ENCODE measurements at regions not wholly inside any gene's neighbourhood (a gene's known extent, or its start where the extent isn't known, plus 50 kb on each side); places are given as distances from the start of the nearest gene placed in this dataset.
A peak's percentile ranks its signal among the peaks of the same experiment; 100 is the strongest.

DNA sequence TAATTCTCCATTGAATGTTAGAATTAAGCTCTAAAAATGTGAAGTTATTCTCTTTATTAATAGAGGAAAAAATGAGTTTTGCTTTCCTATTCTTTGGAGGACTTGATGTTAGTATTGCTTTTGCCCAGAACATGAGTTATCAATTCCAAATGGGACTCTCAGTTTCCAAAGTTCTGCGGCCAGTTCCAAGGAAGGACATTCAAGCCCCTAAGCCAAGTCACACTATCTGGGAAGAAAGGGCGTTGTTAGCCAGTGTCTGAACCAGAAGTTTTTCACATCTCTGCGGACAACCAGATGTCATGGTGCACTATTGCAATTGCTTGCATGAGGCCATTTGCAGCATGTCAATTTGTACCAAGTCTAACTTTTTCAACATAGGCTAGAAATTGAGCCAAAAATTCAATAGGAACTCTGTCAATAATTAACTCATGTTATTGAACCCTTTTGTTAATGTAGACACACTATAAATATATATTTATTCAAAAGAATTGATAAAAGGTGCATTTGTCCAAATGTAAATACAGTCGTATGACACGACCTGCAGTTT, 183.3 kb upstream of the PIK3R1 start:
- H3K27me3 Mint-ChIP-seq (ENCODE audit: low read depth, unreplicated experiment) = no peaks in the 10 kb centered on the region
- TF ChIP-seq, protein P1, sequence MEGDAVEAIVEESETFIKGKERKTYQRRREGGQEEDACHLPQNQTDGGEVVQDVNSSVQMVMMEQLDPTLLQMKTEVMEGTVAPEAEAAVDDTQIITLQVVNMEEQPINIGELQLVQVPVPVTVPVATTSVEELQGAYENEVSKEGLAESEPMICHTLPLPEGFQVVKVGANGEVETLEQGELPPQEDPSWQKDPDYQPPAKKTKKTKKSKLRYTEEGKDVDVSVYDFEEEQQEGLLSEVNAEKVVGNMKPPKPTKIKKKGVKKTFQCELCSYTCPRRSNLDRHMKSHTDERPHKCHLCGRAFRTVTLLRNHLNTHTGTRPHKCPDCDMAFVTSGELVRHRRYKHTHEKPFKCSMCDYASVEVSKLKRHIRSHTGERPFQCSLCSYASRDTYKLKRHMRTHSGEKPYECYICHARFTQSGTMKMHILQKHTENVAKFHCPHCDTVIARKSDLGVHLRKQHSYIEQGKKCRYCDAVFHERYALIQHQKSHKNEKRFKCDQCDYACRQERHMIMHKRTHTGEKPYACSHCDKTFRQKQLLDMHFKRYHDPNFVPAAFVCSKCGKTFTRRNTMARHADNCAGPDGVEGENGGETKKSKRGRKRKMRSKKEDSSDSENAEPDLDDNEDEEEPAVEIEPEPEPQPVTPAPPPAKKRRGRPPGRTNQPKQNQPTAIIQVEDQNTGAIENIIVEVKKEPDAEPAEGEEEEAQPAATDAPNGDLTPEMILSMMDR (IDR thresholded peaks at IDR 0.05; ENCODE audit: insufficient read depth, low read depth, low read length) = no peak
- no peak for TF ChIP-seq EZH2 (IDR thresholded peaks at IDR 0.05; ENCODE audit: insufficient read depth, low read length)
- no peak for DNase-seq (ENCODE audit: low read depth)

DNA sequence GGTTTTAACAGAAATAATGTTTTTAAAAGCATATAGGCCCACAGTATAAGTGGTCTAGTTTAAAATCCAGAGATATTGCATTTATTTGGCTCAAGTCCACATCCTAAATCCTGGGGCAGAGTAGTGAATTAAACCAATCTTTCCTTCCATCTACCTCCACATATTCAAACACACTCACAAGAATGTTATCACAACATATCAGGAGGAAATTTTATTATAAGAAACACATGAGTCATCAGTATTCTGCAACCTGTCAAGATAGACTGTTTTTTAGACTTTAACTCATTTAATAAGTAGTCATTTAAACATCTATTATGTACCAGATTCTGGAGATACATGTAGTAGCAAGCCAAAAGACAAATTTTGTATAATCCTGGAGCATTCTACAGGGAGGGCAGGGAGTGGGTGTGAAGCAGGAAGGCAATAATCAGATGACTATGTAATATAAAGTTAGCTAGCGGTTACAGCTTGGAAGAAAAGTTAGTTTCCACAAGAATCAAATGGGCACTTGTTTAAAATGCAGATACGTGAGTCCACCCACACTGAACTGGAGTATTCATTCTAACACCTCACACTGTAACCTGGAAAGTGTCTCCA, 187.3 kb upstream of the PIK3R1 start:
- Histone ChIP-seq H3K4me3 (ENCODE audit: insufficient read depth, low read depth, low read length) (no peak overlapping the region), H3K27ac (ENCODE audit: low read depth, low read length) (no peak overlapping the region), H4K20me1 (ENCODE audit: insufficient read depth, low read length) (no peaks in the 10 kb centered on the region), H3K79me2 (ENCODE audit: insufficient read depth, low read length) (no peaks in the 10 kb centered on the region), H3K27me3 (ENCODE audit: insufficient read depth, low read length) (no peaks in the 10 kb centered on the region), H3K4me1 (ENCODE audit: insufficient read depth, low read length) (peaks cover 5% of the 10 kb centered on the region), H3K4me2 (ENCODE audit: low read length) (no peak overlapping the region), H3K36me3 (ENCODE audit: insufficient read depth, low read length) (no peaks in the 10 kb centered on the region), H2AFZ (ENCODE audit: low read depth, low read length) (no peak overlapping the region), H3K9me3 (ENCODE audit: insufficient read depth, low read depth, low read length) (no peaks in the 10 kb centered on the region), H3K9ac (ENCODE audit: low read length) (no peak overlapping the region)
- no peaks in the 10 kb centered on the region for H3K36me3 Mint-ChIP-seq (ENCODE audit: low read depth, unreplicated experiment)
- FAIRE-seq (no peak), DNase-seq (ENCODE audit: low read depth) (peak; percentile 39)
- no peak for TF ChIP-seq EZH2 (IDR thresholded peaks at IDR 0.05; ENCODE audit: insufficient read depth, low read length)
- TF ChIP-seq, protein P1 (IDR thresholded peaks at IDR 0.05; ENCODE audit: insufficient read depth, low read depth, low read length) = no peak
- H3K27ac Mint-ChIP-seq (ENCODE audit: unreplicated experiment) = no peak overlapping the region
- H3K27me3 Mint-ChIP-seq (ENCODE audit: low read depth, unreplicated experiment) = no peaks in the 10 kb centered on the region
- peaks cover 5% of the 10 kb centered on the region for H3K4me1 Mint-ChIP-seq (ENCODE audit: low read depth, unreplicated experiment)
- H3K9me3 Mint-ChIP-seq (ENCODE audit: unreplicated experiment) = no peaks in the 10 kb centered on the region
- no peak overlapping the region for H3K4me3 Mint-ChIP-seq (ENCODE audit: unreplicated experiment)

More for the DNA sequence above, 183.3 kb upstream of the PIK3R1 start:
- Histone ChIP-seq H3K36me3 (ENCODE audit: insufficient read depth, low read length) (no peaks in the 10 kb centered on the region), H3K79me2 (ENCODE audit: insufficient read depth, low read length) (no peaks in the 10 kb centered on the region), H3K9me3 (ENCODE audit: insufficient read depth, low read depth, low read length) (no peaks in the 10 kb centered on the region), H3K9ac (ENCODE audit: low read length) (no peak overlapping the region), H3K27ac (ENCODE audit: low read depth, low read length) (no peak overlapping the region), H3K4me3 (ENCODE audit: insufficient read depth, low read depth, low read length) (no peak overlapping the region), H3K4me2 (ENCODE audit: low read length) (no peak overlapping the region), H2AFZ (ENCODE audit: low read depth, low read length) (no peak overlapping the region), H3K4me1 (ENCODE audit: insufficient read depth, low read length) (peaks cover 5% of the 10 kb centered on the region), H3K27me3 (ENCODE audit: insufficient read depth, low read length) (no peaks in the 10 kb centered on the region), H4K20me1 (ENCODE audit: insufficient read depth, low read length) (no peaks in the 10 kb centered on the region)
- no peak for FAIRE-seq
- peaks cover 14% of the 10 kb centered on the region for H3K4me1 Mint-ChIP-seq (ENCODE audit: low read depth, unreplicated experiment)
- no peak overlapping the region for H3K4me3 Mint-ChIP-seq (ENCODE audit: unreplicated experiment)
- no peaks in the 10 kb centered on the region for H3K9me3 Mint-ChIP-seq (ENCODE audit: unreplicated experiment)
- no peak overlapping the region for H3K27ac Mint-ChIP-seq (ENCODE audit: unreplicated experiment)
- H3K36me3 Mint-ChIP-seq (ENCODE audit: low read depth, unreplicated experiment) = no peaks in the 10 kb centered on the region

DNA sequence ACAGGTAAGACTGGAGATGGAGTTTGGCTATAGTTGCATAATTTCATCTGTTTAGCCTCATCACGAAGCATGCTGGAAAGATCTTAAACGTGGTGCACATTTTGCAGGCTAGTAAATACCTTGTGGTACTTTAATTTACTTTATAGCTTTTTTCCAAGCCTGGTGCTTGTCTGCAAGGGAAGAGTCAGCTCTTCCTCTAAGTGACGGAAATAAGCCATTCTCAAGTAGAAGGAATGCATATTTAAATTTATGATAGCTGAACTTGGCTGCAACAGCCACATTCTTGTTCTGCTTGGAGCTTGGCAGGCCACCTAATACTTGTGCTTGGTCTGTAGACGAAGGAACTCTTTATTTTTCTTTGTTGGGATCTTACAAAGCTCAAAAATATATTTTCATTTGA, 188.0 kb upstream of the PIK3R1 start:
- H2AFZ ChIP-seq (ENCODE audit: low read depth, low read length) = no peak overlapping the region
- no peaks in the 10 kb centered on the region for H3K79me2 ChIP-seq (ENCODE audit: insufficient read depth, low read length)
- Mint-ChIP-seq H3K27ac (ENCODE audit: unreplicated experiment) (no peak overlapping the region), H3K36me3 (ENCODE audit: low read depth, unreplicated experiment) (no peaks in the 10 kb centered on the region), H3K4me3 (ENCODE audit: unreplicated experiment) (no peak overlapping the region), H3K9me3 (ENCODE audit: unreplicated experiment) (no peaks in the 10 kb centered on the region), H3K4me1 (ENCODE audit: low read depth, unreplicated experiment) (no peaks in the 10 kb centered on the region), H3K27me3 (ENCODE audit: low read depth, unreplicated experiment) (no peaks in the 10 kb centered on the region)
- TF ChIP-seq EZH2 (IDR thresholded peaks at IDR 0.05; ENCODE audit: insufficient read depth, low read length) = no peak
- TF ChIP-seq, protein P1 (IDR thresholded peaks at IDR 0.05; ENCODE audit: insufficient read depth, low read depth, low read length) = no peak
- DNase-seq (ENCODE audit: low read depth) (peak; percentile 91), FAIRE-seq (peak; percentile 92)
- H4K20me1 ChIP-seq (ENCODE audit: insufficient read depth, low read length) = no peaks in the 10 kb centered on the region
- peaks cover 5% of the 10 kb centered on the region for H3K4me1 ChIP-seq (ENCODE audit: insufficient read depth, low read length)
- no peaks in the 10 kb centered on the region for H3K27me3 ChIP-seq (ENCODE audit: insufficient read depth, low read length)
- no peak overlapping the region for H3K4me3 ChIP-seq (ENCODE audit: insufficient read depth, low read depth, low read length)
- H3K27ac ChIP-seq (ENCODE audit: low read depth, low read length) = no peak overlapping the region
- H3K36me3 ChIP-seq (ENCODE audit: insufficient read depth, low read length) = no peaks in the 10 kb centered on the region
- no peak overlapping the region for H3K4me2 ChIP-seq (ENCODE audit: low read length)
- H3K9ac ChIP-seq (ENCODE audit: low read length) = no peak overlapping the region
- no peaks in the 10 kb centered on the region for H3K9me3 ChIP-seq (ENCODE audit: insufficient read depth, low read depth, low read length)

Measured in astrocyte (in vitro differentiated cells and primary cell).